GM10266 (cell line): ENCODE measurements at regions not wholly inside any gene's neighbourhood (a gene's known extent, or its start where the extent isn't known, plus 50 kb on each side); places are given as distances from the start of the nearest gene placed in this dataset.

Experiments used
- DNase-seq: peaks from one replicate; pipeline ENCODE4 v3.0.0; 2012; ENCODE audit errors: extremely low spot score
- TF ChIP-seq, protein P1 (sequence below): IDR thresholded peaks from 2 replicates; pipeline ENCODE4 v1.5.1; 2012; ENCODE audit warnings: mild to moderate bottlenecking, low read depth; ENCODE audit not compliant: control insufficient read depth, insufficient read depth; ENCODE audit errors: missing control alignments

DNA sequence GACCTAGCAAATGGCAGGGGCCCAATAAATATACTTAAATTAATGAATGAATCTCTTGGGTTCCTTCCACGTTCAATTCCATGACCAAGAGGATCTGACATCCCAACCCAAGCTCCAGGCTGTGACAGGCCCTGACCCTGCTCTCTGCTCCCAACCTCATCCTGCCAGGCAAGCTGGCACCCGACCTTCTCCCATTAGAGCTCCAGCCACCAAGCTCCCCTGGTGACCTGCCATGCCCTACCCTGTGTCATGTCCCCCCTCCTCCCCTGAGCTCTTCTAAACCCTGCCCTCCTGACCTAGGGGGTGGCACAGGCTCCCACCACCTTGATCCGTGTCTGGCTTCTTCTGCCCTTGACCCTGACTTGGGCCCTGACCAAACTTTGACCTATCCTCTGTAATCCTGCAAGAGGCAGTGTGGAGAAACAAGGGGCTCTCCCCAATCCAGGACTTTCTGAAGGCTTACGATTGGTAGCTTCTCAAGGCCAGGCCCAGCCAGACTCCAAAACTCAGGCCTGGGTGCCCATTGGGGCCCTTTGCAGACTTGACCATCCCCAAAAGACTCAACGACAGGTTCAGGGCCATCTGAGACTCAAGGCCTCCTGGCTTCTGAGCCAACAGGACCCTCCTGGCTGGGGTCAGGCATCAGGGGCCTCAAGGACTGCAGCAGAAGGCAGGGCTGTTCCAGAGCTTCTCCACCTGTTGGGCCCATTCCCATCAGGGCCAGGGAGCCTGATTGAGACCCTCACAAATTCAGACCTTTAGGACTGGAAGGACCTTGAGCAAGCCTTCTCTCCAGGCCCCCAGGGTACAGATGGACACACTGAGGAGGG, 249.0 kb downstream of the PTPRU start:
- TF ChIP-seq, protein P1, sequence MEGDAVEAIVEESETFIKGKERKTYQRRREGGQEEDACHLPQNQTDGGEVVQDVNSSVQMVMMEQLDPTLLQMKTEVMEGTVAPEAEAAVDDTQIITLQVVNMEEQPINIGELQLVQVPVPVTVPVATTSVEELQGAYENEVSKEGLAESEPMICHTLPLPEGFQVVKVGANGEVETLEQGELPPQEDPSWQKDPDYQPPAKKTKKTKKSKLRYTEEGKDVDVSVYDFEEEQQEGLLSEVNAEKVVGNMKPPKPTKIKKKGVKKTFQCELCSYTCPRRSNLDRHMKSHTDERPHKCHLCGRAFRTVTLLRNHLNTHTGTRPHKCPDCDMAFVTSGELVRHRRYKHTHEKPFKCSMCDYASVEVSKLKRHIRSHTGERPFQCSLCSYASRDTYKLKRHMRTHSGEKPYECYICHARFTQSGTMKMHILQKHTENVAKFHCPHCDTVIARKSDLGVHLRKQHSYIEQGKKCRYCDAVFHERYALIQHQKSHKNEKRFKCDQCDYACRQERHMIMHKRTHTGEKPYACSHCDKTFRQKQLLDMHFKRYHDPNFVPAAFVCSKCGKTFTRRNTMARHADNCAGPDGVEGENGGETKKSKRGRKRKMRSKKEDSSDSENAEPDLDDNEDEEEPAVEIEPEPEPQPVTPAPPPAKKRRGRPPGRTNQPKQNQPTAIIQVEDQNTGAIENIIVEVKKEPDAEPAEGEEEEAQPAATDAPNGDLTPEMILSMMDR, result no peak
- no peak for DNase-seq

DNA sequence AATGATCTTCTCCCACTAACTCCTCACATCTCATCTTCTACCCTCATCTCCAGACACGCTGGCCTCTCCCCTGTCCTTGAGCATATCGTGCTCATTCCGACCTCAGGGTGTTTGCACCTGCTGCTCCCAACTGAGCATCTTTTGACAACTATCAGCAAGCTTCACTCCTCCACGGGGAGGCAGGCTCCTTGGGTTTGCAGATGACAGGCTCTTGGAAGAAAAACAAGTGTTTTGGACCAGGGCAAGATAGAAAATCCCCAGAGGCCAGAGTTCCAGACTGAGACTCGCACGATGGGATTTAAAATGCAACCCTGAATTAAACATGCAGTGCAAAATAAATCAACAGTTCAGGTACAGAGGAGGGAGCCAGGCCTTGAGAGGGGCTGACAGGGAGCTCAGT, 246.7 kb downstream of the PTPRU start:
- TF ChIP-seq, protein P1, result no peak
- DNase-seq, result no peak

DNA sequence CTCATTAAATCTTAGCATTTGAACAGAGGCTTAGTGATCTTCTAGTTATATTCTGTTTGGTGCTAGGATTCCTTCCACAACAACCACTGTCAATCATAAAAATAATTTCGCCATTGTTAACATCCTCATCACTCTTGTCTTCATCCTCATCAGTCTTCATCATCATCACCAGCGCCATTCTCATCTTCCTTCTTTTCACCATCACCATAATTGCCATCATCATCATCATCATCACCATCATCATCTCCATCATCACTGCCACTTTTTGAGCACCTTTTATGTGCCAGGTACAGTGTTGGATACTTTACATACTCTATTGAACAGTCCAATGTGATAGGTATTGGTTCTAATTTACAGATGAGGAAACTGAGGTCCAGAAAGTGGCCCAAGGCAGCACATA, 245.7 kb downstream of the PTPRU start:
- no peak for DNase-seq
- TF ChIP-seq, protein P1, result no peak

DNA sequence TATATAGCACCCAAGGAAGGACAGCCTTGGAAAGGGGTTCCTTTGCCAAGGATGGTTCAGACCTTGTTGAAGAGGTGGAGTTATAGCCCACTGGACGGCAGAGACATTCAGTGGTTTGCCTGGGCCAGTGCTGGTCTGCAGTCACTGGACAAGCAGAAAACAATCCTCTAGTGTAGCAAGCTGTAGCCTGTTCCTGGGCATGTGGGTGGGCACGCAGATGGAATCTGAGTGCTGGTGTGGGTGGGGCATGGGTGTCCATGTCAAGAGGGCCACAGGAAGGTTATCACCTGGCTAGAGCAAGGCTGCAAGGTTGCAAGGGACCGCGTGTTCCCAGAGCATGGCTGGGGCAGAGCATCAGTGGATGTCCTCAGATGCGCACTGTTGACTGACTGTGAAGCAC, 244.7 kb downstream of the PTPRU start:
- TF ChIP-seq, protein P1, result no peak

DNA sequence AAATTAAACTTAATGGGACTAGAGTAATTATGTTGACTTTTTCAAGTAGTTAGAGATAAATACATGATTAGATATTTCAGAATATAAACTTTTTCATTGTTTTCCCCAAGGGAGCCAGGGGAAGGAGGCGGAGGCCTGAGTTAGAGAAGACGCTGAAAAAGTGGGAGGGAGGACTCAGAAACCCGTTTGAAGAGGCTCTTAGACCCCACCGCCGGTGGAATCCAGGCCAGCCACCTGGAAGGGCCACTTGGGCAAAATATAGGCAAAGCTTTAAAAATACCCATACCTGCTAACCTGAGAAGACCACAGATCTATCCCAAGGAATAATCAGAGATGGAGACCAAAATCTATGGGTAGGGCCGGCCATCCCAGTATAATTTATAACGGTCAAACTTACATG, 242.6 kb downstream of the PTPRU start:
- TF ChIP-seq, protein P1, result no peak

More for the DNA sequence above, 244.7 kb downstream of the PTPRU start:
- DNase-seq, result no peak

DNA sequence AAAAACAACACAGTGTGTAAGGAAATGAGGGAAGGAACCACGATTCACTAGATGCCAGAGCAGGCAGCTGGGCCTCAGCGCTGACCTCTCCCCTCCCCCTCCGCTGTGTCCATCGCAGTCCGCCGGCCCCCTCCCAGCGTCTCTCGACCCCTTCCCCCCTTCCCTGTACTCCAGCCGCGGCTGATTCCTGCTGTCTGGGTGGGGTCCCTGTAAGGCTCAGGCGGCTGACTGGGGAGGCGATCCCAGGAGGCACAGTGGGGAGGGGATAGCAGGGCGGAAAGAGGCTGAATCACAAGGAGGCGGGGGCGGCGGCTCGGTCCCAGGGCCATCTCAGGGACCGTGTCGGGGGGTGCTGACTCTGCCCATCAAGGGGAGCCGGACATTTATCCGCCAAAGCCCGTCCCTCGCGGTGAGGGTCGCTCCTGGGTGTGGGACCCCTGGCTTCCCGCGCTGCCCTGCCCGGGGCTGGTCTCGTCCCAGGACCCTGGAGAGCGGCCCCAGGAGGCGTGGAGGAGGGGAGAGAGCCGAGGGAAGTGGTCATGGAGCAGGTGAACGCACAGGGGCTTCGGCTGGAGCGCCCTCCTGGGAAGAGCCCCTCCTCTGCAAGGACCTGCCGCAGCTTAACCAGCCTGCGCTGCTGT, 241.9 kb downstream of the PTPRU start:
- no peak for DNase-seq
- TF ChIP-seq, protein P1, result no peak

More for the DNA sequence above, 242.6 kb downstream of the PTPRU start:
- DNase-seq, result no peak

DNA sequence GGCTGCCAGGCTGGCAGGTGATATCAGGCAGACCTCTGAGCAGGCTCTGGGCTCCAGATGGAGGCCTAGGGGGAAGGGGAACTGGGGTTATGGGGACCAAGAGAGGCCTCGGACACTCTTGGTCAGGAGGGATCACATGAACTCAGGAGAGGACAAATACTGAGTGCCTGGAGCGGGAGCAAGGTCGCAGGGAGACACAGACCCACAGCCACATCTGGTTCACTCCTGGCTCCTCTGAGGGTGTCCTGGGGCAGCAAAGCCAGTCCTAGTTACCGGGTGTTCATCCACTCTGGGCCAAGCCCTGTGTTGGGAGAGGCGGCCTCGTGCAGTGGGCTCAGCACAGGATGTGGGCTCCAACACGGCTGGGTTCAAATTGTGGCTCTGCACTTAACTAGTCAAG, 239.0 kb downstream of the PTPRU start:
- TF ChIP-seq, protein P1, result no peak
- no peak for DNase-seq
